Liver (tissue), 8 donors: ENCODE measurements at regions not wholly inside any gene's neighbourhood (a gene's known extent, or its start where the extent isn't known, plus 50 kb on each side); places are given as distances from the start of the nearest gene placed in this dataset.

Source experiments
- DNase-seq: peaks from one replicate; pipeline ENCODE4 v3.0.0-alpha.2; 2017; ENCODE audit warnings: low spot score
- H3K27ac ChIP-seq, 2 donors: one replicate each; pipeline ENCODE4 v1.7.0; 2013; ENCODE audit warnings: inconsistent platforms in 2 of 2, low read length in 2 of 2, control low read depth in 1 of 2, low read depth in 1 of 2, mild to moderate bottlenecking in 1 of 2
- H3K27me3 ChIP-seq, 4 donors: one replicate each; pipeline versions ENCODE4 v1.6.1 to v1.7.0; 2013; ENCODE audit warnings: low read length in 3 of 4, inconsistent platforms in 1 of 4, mild to moderate bottlenecking in 1 of 4, moderate library complexity in 1 of 4; ENCODE audit not compliant: control insufficient read depth in 4 of 4, insufficient read depth in 4 of 4
- H3K36me3 ChIP-seq, 4 donors: one replicate each; pipeline versions ENCODE4 v1.6.1 to v1.7.0; 2013; ENCODE audit warnings: low read length in 3 of 4, mild to moderate bottlenecking in 3 of 4, low read depth in 1 of 4, moderate library complexity in 1 of 4; ENCODE audit not compliant: control insufficient read depth in 4 of 4, insufficient read depth in 3 of 4
- H3K4me1 ChIP-seq, 4 donors: one replicate each; pipeline versions ENCODE4 v1.6.1 to v1.7.0; 2013; ENCODE audit warnings: low read length in 3 of 4, mild to moderate bottlenecking in 3 of 4, moderate library complexity in 1 of 4; ENCODE audit not compliant: control insufficient read depth in 4 of 4, insufficient read depth in 4 of 4
- H3K4me3 ChIP-seq, 3 donors: one replicate each; pipeline versions ENCODE4 v1.6.1 to v1.7.0; 2013; ENCODE audit warnings: low read length in 3 of 3, control low read depth in 1 of 3, low read depth in 1 of 3, mild to moderate bottlenecking in 1 of 3
- H3K9ac ChIP-seq, 2 donors: one replicate each; pipeline ENCODE4 v1.7.0; 2013; ENCODE audit warnings: low read length in 2 of 2, mild to moderate bottlenecking in 2 of 2, moderate library complexity in 2 of 2, control low read depth in 1 of 2, low read depth in 1 of 2
- H3K9me3 ChIP-seq, 4 donors: one replicate each; pipeline versions ENCODE4 v1.6.1 to v1.7.0; 2013; ENCODE audit warnings: low read length in 3 of 4; ENCODE audit not compliant: control insufficient read depth in 4 of 4
- CTCF ChIP-seq: fragments of 150-350 bp; IDR thresholded peaks from 2 replicates; pipeline ENCODE4 v1.5.1; 2017; ENCODE audit warnings: improper control_type of control experiment, low read depth, low read length; ENCODE audit not compliant: missing input control
- EGR1 ChIP-seq, 2 donors: IDR thresholded peaks; 2 replicates each; pipeline ENCODE4 v1.6.1; 2016 to 2018; ENCODE audit warnings: antibody characterized with exemption in 2 of 2, low read depth in 2 of 2
- FOXA1 ChIP-seq: IDR thresholded peaks from 2 replicates; pipeline ENCODE4 v1.6.1; 2016; ENCODE audit warnings: antibody characterized with exemption
- FOXA2 ChIP-seq: IDR thresholded peaks from 2 replicates; pipeline ENCODE4 v1.6.1; 2016; ENCODE audit warnings: antibody characterized with exemption
- GABPA ChIP-seq, 2 donors: IDR thresholded peaks in 1 of 2; conservative IDR thresholded peaks in 1 of 2; 2 replicates each; pipeline ENCODE4 v1.6.1; 2016; ENCODE audit warnings: antibody characterized with exemption in 2 of 2, mild to moderate bottlenecking in 1 of 2, moderate library complexity in 1 of 2
- HNF4A ChIP-seq, 2 donors: conservative IDR thresholded peaks; 2 replicates each; pipeline ENCODE4 v1.6.1; 2016; ENCODE audit warnings: antibody characterized with exemption in 2 of 2, mild to moderate bottlenecking in 2 of 2
- HNF4G ChIP-seq: IDR thresholded peaks from 2 replicates; pipeline ENCODE4 v1.6.1; 2016; ENCODE audit warnings: antibody characterized with exemption
- JUND ChIP-seq, 2 donors: IDR thresholded peaks; 2 replicates each; pipeline ENCODE4 v1.6.1; 2016; ENCODE audit warnings: antibody characterized with exemption in 2 of 2
- MAX ChIP-seq: IDR thresholded peaks from 2 replicates; pipeline ENCODE4 v1.6.1; 2016; ENCODE audit warnings: antibody characterized with exemption
- NR2F2 ChIP-seq: IDR thresholded peaks from 2 replicates; pipeline ENCODE4 v1.6.1; 2016; ENCODE audit warnings: antibody characterized with exemption
- RAD21 ChIP-seq, 2 donors: IDR thresholded peaks; 2 replicates each; pipeline ENCODE4 v1.6.1; 2016; ENCODE audit warnings: antibody characterized with exemption in 2 of 2, mild to moderate bottlenecking in 2 of 2
- RXRA ChIP-seq, 2 donors: IDR thresholded peaks; 2 replicates each; pipeline ENCODE4 v1.6.1; 2017 to 2018; ENCODE audit warnings: antibody characterized with exemption in 2 of 2, mild to moderate bottlenecking in 1 of 2
- SP1 ChIP-seq: IDR thresholded peaks from 2 replicates; pipeline ENCODE4 v1.6.1; 2018; ENCODE audit warnings: antibody characterized with exemption, mild to moderate bottlenecking
- TAF1 ChIP-seq: conservative IDR thresholded peaks from 2 replicates; pipeline ENCODE4 v1.6.1; 2016; ENCODE audit warnings: antibody characterized with exemption, mild to moderate bottlenecking
- YY1 ChIP-seq: IDR thresholded peaks from 2 replicates; pipeline ENCODE4 v1.6.1; 2016; ENCODE audit warnings: antibody characterized with exemption, mild to moderate bottlenecking
- ZBTB33 ChIP-seq: IDR thresholded peaks from 2 replicates; pipeline ENCODE4 v1.6.1; 2016; ENCODE audit warnings: antibody characterized with exemption
- WGBS: extraction: QIAGEN DNeasy Blood & Tissue Kit; methylation state at CpG from one replicate; pipeline ENCODE4 v1.1.7; 2013; 5-methylcytosine and 5-hydroxymethylcytosine counted together
- TF ChIP-seq, protein P1 (sequence below): IDR thresholded peaks from 2 replicates; pipeline ENCODE4 v1.6.1; 2016; ENCODE audit warnings: antibody characterized with exemption, mild to moderate bottlenecking
- TF ChIP-seq, protein P2 (sequence below): IDR thresholded peaks from 2 replicates; pipeline ENCODE4 v1.6.1; 2016; ENCODE audit warnings: antibody characterized with exemption
- donor health status: healthy.
- donor health status: healthy.
- donor health status: healthy.
- donor health status: healthy.
- donor health status: healthy.

DNA sequence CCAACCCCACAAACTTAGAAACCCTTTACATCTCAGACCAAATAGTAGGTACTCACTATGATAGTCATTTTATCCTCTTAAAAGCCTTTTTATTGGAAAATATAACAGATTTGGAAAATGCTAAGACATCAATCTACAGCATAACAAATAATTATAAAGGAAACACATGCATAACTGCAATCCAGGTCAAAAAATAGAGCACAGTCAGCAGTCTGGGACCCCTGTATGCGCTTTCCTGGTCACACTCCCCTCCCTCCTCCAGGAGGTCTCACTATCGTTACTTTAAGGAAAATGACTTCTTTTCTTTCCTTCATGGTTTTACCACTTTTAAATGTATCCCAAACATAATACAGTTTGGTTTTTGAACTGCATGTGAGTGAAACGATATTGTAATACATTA, 90.5 kb upstream of the CCDC150 start:
- Histone ChIP-seq H3K4me3 (no peak overlapping the region), H3K27me3 (no peaks in the 10 kb centered on the region), H3K9ac (no peak overlapping the region), H3K27ac (no peak overlapping the region), H3K36me3 (no peaks in the 10 kb centered on the region), H3K9me3 (no peaks in the 10 kb centered on the region), H3K4me1 (no peaks in the 10 kb centered on the region)
- WGBS = 91% methylated on average over 3 of the region's 3 CpGs
- TF ChIP-seq, protein P1, sequence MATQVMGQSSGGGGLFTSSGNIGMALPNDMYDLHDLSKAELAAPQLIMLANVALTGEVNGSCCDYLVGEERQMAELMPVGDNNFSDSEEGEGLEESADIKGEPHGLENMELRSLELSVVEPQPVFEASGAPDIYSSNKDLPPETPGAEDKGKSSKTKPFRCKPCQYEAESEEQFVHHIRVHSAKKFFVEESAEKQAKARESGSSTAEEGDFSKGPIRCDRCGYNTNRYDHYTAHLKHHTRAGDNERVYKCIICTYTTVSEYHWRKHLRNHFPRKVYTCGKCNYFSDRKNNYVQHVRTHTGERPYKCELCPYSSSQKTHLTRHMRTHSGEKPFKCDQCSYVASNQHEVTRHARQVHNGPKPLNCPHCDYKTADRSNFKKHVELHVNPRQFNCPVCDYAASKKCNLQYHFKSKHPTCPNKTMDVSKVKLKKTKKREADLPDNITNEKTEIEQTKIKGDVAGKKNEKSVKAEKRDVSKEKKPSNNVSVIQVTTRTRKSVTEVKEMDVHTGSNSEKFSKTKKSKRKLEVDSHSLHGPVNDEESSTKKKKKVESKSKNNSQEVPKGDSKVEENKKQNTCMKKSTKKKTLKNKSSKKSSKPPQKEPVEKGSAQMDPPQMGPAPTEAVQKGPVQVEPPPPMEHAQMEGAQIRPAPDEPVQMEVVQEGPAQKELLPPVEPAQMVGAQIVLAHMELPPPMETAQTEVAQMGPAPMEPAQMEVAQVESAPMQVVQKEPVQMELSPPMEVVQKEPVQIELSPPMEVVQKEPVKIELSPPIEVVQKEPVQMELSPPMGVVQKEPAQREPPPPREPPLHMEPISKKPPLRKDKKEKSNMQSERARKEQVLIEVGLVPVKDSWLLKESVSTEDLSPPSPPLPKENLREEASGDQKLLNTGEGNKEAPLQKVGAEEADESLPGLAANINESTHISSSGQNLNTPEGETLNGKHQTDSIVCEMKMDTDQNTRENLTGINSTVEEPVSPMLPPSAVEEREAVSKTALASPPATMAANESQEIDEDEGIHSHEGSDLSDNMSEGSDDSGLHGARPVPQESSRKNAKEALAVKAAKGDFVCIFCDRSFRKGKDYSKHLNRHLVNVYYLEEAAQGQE = no peak
- TF ChIP-seq GABPA (IDR thresholded peaks at IDR 0.05 in 1 of 2, conservative IDR thresholded peaks at IDR 0.05 in 1 of 2) (no peak), NR2F2 (no peak), YY1 (no peak), HNF4G (no peak), SP1 (no peak), MAX (no peak), HNF4A (conservative IDR thresholded peaks at IDR 0.05) (no peak), FOXA1 (no peak), CTCF (no peak), EGR1 (IDR thresholded peaks at IDR 0.05; ENCODE audit: low read depth in 2 of 2) (no peak), RXRA (IDR thresholded peaks at IDR 0.05) (no peak), JUND (IDR thresholded peaks at IDR 0.05) (no peak), FOXA2 (no peak), TAF1 (no peak), ZBTB33 (no peak), RAD21 (IDR thresholded peaks at IDR 0.05) (no peak)
- TF ChIP-seq, protein P2, sequence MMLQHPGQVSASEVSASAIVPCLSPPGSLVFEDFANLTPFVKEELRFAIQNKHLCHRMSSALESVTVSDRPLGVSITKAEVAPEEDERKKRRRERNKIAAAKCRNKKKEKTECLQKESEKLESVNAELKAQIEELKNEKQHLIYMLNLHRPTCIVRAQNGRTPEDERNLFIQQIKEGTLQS = no peak
- no peak for DNase-seq

DNA sequence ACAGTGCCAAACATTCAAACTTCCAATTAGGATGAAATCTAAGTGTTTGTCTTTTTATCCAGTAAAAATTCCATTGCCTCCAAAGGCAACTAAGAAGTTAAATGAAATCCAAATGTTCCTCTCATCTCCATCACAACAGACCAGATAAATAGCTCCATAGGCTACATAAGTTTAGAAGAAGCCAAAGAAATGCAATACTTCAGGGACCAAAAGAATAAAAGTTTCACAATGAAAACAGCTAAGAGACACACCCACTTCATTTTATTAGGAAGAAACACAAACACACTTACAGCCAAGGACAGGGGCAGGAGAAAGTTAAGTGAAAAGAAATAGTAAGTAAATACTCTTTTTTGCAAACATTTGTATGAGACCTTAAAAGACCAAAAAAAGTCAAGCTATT, 88.5 kb upstream of the CCDC150 start:
- Histone ChIP-seq H3K36me3 (no peaks in the 10 kb centered on the region), H3K27me3 (no peaks in the 10 kb centered on the region), H3K9ac (no peak overlapping the region), H3K9me3 (no peaks in the 10 kb centered on the region), H3K4me1 (no peaks in the 10 kb centered on the region), H3K4me3 (no peak overlapping the region), H3K27ac (no peak overlapping the region)
- TF ChIP-seq NR2F2 (no peak), CTCF (no peak), GABPA (IDR thresholded peaks at IDR 0.05 in 1 of 2, conservative IDR thresholded peaks at IDR 0.05 in 1 of 2) (no peak), MAX (no peak), RXRA (IDR thresholded peaks at IDR 0.05) (no peak), HNF4A (conservative IDR thresholded peaks at IDR 0.05) (no peak), FOXA1 (no peak), TAF1 (no peak)
- no peak for DNase-seq
